ENCODE measurements at regions not wholly inside any gene's neighbourhood (a gene's known extent, or its start where the extent isn't known, plus 50 kb on each side); places are given as distances from the start of the nearest gene placed in this dataset.

GRCh38 chr1:194647118-194647517 lies 1460.7 kb upstream of the B3GALT2 start:
- TF ChIP-seq CTCF (IDR thresholded peaks at IDR 0.05; ENCODE audit: low read depth, low read length, poor library complexity, severe bottlenecking) (no peak), EZH2phosphoT487 (IDR thresholded peaks at IDR 0.05; ENCODE audit: borderline replicate concordance, low read length) (no peak)
